ENCODE measurements at regions not wholly inside any gene's neighbourhood (a gene's known extent, or its start where the extent isn't known, plus 50 kb on each side); places are given as distances from the start of the nearest gene placed in this dataset.

GRCh38 chr4:170938588-170938987, 848.8 kb upstream of the AADAT start:
- no peak for TF ChIP-seq CTCF (IDR thresholded peaks at IDR 0.05)
- TF ChIP-seq POLR2AphosphoS5 (IDR thresholded peaks at IDR 0.05; ENCODE audit: insufficient read depth in 1 of 2, low read depth in 1 of 2) = no peak
